CD14-positive monocyte (primary cell): ENCODE measurements at regions not wholly inside any gene's neighbourhood (a gene's known extent, or its start where the extent isn't known, plus 50 kb on each side); places are given as distances from the start of the nearest gene placed in this dataset.

Experiments
- DNase-seq, 3 donors: peaks; one replicate each; pipeline ENCODE4 v3.0.0-alpha.2; 2011 to 2022
- H2AFZ ChIP-seq: 2 replicates; pipeline ENCODE4 v1.6.0; 2012; ENCODE audit warnings: mild to moderate bottlenecking, low read depth, low read length, inconsistent platforms; ENCODE audit not compliant: insufficient read depth, poor library complexity, severe bottlenecking
- H3K27ac ChIP-seq, 2 donors: 1 replicate in 1 of 2; 2 replicates in 1 of 2; pipeline ENCODE4 v1.5.1; 2012 to 2013; ENCODE audit warnings: low read length in 2 of 2, control low read depth in 1 of 2, inconsistent platforms in 1 of 2, low read depth in 1 of 2, mild to moderate bottlenecking in 1 of 2
- H3K27me3 ChIP-seq, 2 donors: one replicate each; pipeline versions ENCODE4 v1.6.0 to v1.6.1; 2011 to 2013; ENCODE audit warnings: low read length in 2 of 2; ENCODE audit not compliant: control insufficient read depth in 2 of 2, insufficient read depth in 2 of 2
- H3K36me3 ChIP-seq, 2 donors: replicated peaks in 1 of 2; 1 replicate in 1 of 2; 2 replicates in 1 of 2; pipeline versions ENCODE4 v1.5.1 to v1.6.1; 2012 to 2013; ENCODE audit warnings: low read length in 2 of 2, control low read depth in 1 of 2, inconsistent platforms in 1 of 2, mild to moderate bottlenecking in 1 of 2; ENCODE audit not compliant: insufficient read depth in 2 of 2, control insufficient read depth in 1 of 2
- H3K4me1 ChIP-seq, 2 donors: 1 replicate in 1 of 2; 2 replicates in 1 of 2; pipeline versions ENCODE4 v1.5.1 to v1.6.1; 2012 to 2013; ENCODE audit warnings: low read length in 2 of 2, control low read depth in 1 of 2, inconsistent platforms in 1 of 2, mild to moderate bottlenecking in 1 of 2, moderate library complexity in 1 of 2; ENCODE audit not compliant: insufficient read depth in 2 of 2, control insufficient read depth in 1 of 2
- H3K4me2 ChIP-seq: replicated peaks from 2 replicates; pipeline ENCODE3; 2012; ENCODE audit warnings: low read length, moderate library complexity, mild to moderate bottlenecking; ENCODE audit not compliant: poor library complexity, severe bottlenecking; ENCODE audit errors: extremely low read depth
- H3K4me3 ChIP-seq, 3 experiments: fragments of 200-600 bp in 1 of 3; sonication (generic) in 1 of 3; replicated peaks in 1 of 3; 1 replicate in 2 of 3; 2 replicates in 1 of 3; pipeline ENCODE4 v1.5.1; 2011 to 2013; ENCODE audit warnings: low read length in 3 of 3, mild to moderate bottlenecking in 3 of 3, control low read depth in 2 of 3, low read depth in 2 of 3, inconsistent platforms in 1 of 3, moderate library complexity in 1 of 3
- H3K79me2 ChIP-seq: 2 replicates; pipeline ENCODE4 v1.6.0; 2012; ENCODE audit warnings: mild to moderate bottlenecking, control low read depth, inconsistent platforms, low read length, moderate library complexity; ENCODE audit not compliant: insufficient read depth
- H3K9ac ChIP-seq: 2 replicates; pipeline ENCODE4 v1.6.0; 2017; ENCODE audit warnings: low read length, mild to moderate bottlenecking; ENCODE audit not compliant: insufficient read depth, poor library complexity, severe bottlenecking
- H3K9me3 ChIP-seq, 2 donors: replicated peaks in 1 of 2; 1 replicate in 1 of 2; 2 replicates in 1 of 2; pipeline versions ENCODE4 v1.5.1 to v1.6.1; 2012 to 2013; ENCODE audit warnings: low read length in 2 of 2, control low read depth in 1 of 2; ENCODE audit not compliant: control insufficient read depth in 1 of 2, insufficient read depth in 1 of 2
- H4K20me1 ChIP-seq: 2 replicates; pipeline ENCODE4 v1.6.0; 2012; ENCODE audit warnings: mild to moderate bottlenecking, low read length, control low read depth, moderate library complexity; ENCODE audit not compliant: insufficient read depth
- H3K27ac Mint-ChIP-seq, 7 donors: one replicate each; pipeline ENCODE4 v1.8.0; 2020; ENCODE audit warnings: mild to moderate bottlenecking in 7 of 7, mixed read lengths in 7 of 7, moderate library complexity in 6 of 7, inconsistent platforms in 2 of 7
- H3K27me3 Mint-ChIP-seq, 3 donors: one replicate each; pipeline ENCODE4 v1.8.0; 2021 to 2022; ENCODE audit warnings: low read depth in 3 of 3, mild to moderate bottlenecking in 3 of 3, mixed read lengths in 3 of 3, moderate library complexity in 3 of 3, inconsistent platforms in 1 of 3
- H3K36me3 Mint-ChIP-seq, 2 donors: one replicate each; pipeline ENCODE4 v1.8.0; 2020; ENCODE audit warnings: mixed read lengths in 2 of 2, inconsistent platforms in 1 of 2, mild to moderate bottlenecking in 1 of 2
- H3K4me1 Mint-ChIP-seq: one replicate; pipeline ENCODE4 v1.8.0; 2020; ENCODE audit warnings: mild to moderate bottlenecking, mixed read lengths
- H3K4me3 Mint-ChIP-seq, 2 donors: one replicate each; pipeline ENCODE4 v1.8.0; 2020; ENCODE audit warnings: mild to moderate bottlenecking in 2 of 2, mixed read lengths in 2 of 2, moderate library complexity in 1 of 2
- H3K9me3 Mint-ChIP-seq, 7 donors: one replicate each; pipeline ENCODE4 v1.8.0; 2020 to 2022; ENCODE audit warnings: mixed read lengths in 7 of 7, mild to moderate bottlenecking in 6 of 7, moderate library complexity in 6 of 7, inconsistent platforms in 2 of 7
- CTCF ChIP-seq: fragments of 200-600 bp; IDR thresholded peaks from one replicate; pipeline ENCODE4 v1.8.0; 2022; ENCODE audit warnings: antibody characterized with exemption, mild to moderate bottlenecking
- WGBS: methylation state at CpG from one replicate; pipeline ENCODE4 v1.1.5; 2013; ENCODE audit warnings: missing lambda C conversion rate; ENCODE audit not compliant: insufficient coverage; 5-methylcytosine and 5-hydroxymethylcytosine counted together
- intact Hi-C, 2 donors: fragments of 100-400 bp; cut with micrococcal nuclease; formaldehyde crosslinking; loops; one replicate each; pipeline versions ENCODE4 v1.15.0 to v1.15.1; 2023

GRCh38 chr15:62857411-62857853, 185.1 kb upstream of the TPM1 start:
- Histone ChIP-seq H3K79me2 (no peaks in the 10 kb centered on the region), H3K9me3 (no peaks in the 10 kb centered on the region), H2AFZ (no peak overlapping the region), H3K9ac (no peak overlapping the region), H3K4me1 (no peaks in the 10 kb centered on the region), H3K27ac (no peak overlapping the region), H3K27me3 (no peaks in the 10 kb centered on the region), H4K20me1 (no peaks in the 10 kb centered on the region), H3K4me3 (no peak overlapping the region), H3K36me3 (no peaks in the 10 kb centered on the region), H3K4me2 (no peak overlapping the region)
- Mint-ChIP-seq H3K27ac (peak overlapping the region in 1 of 7 donors; percentile 19), H3K9me3 (peaks cover 0 to 9% (median 3%) of the 10 kb centered on the region in 7 donors), H3K36me3 (no peaks in the 10 kb centered on the region), H3K4me3 (no peak overlapping the region), H3K27me3 (peaks cover 3 to 6% (median 6%) of the 10 kb centered on the region in 3 donors), H3K4me1 (peaks cover 2% of the 10 kb centered on the region)
- WGBS = 83% methylated on average over 4 of the region's 5 CpGs
- DNase-seq = no peak
- no peak for TF ChIP-seq CTCF
- intact Hi-C loops = no loop called here

GRCh38 chr15:62858343-62858742, 184.2 kb upstream of the TPM1 start:
- no peaks in the 10 kb centered on the region for H3K36me3 Mint-ChIP-seq
- H2AFZ ChIP-seq = no peak overlapping the region
- intact Hi-C loops = no loop called here
- no peak overlapping the region for H3K4me3 Mint-ChIP-seq
- H3K4me3 ChIP-seq = no peak overlapping the region
- H3K4me2 ChIP-seq = no peak overlapping the region
- H3K9ac ChIP-seq = no peak overlapping the region
- peaks cover 3 to 6% (median 4%) of the 10 kb centered on the region in 3 donors for H3K27me3 Mint-ChIP-seq
- no peak overlapping the region for H3K27ac ChIP-seq
- WGBS = 77% methylated on average over 2 of the region's 2 CpGs
- no peaks in the 10 kb centered on the region for H3K36me3 ChIP-seq
- no peak for TF ChIP-seq CTCF
- no peaks in the 10 kb centered on the region for H3K79me2 ChIP-seq
- no peaks in the 10 kb centered on the region for H3K9me3 ChIP-seq
- H3K27ac Mint-ChIP-seq = no peak overlapping the region
- H3K4me1 ChIP-seq = no peaks in the 10 kb centered on the region
- H3K9me3 Mint-ChIP-seq = peaks cover 0 to 9% (median 3%) of the 10 kb centered on the region in 7 donors
- no peaks in the 10 kb centered on the region for H4K20me1 ChIP-seq
- H3K4me1 Mint-ChIP-seq = peaks cover under 1% of the 10 kb centered on the region
- no peak for DNase-seq
- no peaks in the 10 kb centered on the region for H3K27me3 ChIP-seq
